ENCODE measurements at regions not wholly inside any gene's neighbourhood (a gene's known extent, or its start where the extent isn't known, plus 50 kb on each side); places are given as distances from the start of the nearest gene placed in this dataset.
A peak's percentile ranks its signal among the peaks of the same experiment; 100 is the strongest.
"Not testable (repeated sequence)": the region's sequence is repeated elsewhere in the genome, so short reads cannot be mapped to it uniquely, and the experiment has no call there.

DNA sequence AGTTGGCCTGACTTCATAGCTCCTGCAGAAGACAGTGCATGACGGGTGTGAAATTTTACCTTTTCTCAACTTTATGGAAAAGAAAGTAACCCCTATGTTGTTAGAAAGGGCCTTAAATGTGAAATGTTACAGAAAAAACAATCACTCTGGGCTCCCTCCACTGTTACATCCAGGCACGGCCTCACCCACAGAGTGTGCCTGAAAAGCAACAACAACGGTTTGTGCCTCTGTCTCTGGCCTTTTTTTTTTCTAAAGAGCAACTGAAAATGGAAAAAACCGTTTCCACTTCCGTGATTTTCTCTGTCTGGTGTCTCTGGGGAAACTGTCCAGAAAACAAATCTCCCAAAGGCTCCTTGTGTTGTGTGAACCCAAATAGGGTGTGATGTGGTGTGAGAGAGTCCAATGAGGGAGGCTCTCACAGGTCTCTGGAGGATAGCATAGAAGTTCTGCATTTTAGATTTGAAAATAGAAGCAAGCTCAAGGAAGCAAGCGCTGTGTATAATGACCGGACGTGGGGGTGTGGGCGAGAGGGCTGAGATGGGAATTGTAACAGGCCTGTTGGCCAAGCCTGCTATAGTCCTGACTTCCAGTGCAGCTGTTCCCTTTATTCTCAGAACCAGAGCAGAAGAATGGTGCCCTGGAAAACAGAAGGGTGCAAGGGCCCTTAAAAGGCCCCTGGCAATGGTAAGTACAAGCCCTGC lies 221.8 kb upstream of the TUT7 start:
- DNase-seq (ENCODE audit: low read depth, low spot score): no peak

DNA sequence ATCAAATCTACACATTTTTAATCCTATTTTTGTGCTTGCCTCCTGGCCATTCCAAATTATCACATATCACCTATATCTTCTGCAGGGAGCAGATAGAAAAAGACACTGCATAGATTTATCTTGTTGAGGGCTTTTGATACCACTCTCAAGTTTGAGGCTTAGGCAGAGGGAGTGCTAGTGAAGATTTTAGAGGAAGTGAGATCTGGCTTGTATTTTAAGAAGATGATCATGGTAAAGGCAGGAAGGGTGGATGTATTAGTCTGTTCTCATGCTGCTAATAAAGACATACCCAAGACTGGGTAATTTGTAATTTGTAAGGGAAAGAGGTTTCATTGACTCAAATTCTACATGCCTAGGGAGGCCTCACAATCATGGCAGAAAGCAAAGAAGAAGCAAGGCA lies 220.9 kb upstream of the TUT7 start:
- DNase-seq (ENCODE audit: low read depth, low spot score): no peak

DNA sequence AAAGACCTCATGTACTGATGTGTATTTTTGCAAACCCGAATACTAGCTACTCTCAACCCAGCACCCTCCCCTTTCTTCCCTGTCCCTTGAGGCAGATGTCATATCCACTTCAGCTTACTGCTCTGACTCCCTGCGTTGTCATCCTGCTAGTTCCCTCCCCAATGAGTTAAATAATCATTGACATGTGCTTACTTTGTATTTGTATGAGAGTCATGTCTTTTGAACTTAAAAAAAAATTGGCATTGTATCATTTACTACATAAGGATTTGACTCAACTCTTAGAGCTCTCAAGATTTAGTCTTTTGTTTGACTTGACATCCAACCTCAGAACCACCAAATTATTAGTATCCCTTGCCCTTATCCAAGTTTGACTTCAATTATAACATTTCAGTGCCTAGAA lies 219.7 kb upstream of the TUT7 start:
- no peak for DNase-seq (ENCODE audit: low read depth, low spot score)

DNA sequence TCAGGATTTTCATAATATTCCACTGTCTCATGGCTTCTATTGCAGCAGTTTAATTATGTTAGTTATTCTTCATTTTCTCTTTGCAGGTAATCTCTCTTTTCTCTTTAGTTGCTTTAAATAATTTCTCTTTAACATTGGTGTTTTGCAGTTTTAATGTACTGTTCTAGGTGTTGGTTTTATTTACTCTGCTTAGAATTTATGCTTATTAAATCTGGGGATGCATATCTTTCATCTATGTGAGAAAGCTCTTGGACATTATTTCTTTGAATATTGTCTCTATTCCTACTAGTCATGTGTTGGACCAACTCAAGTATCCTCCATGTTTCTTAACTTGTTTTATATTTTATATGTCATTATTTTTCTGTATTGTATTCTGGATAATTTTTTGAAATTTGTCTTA lies 218.7 kb upstream of the TUT7 start:
- DNase-seq (ENCODE audit: low read depth, low spot score): no peak

DNA sequence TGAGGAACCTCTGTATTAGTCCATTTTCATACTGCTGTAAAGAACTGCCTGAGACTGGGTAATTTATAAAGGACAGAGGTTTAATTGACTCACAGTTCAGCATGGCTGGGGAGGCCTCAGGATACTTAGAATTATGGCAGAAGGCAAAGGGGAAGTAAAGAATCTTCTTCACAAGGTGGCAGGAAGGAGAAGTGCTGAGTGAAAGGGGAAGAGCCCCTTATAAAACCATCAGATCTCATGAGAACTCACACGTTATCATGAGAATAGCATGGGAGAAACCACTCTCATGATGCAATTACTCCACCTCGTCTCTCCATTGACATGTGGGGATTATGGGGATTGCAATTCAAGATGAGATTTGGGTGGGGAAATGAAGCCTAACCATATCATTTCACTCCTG lies 211.4 kb upstream of the TUT7 start:
- not testable (repeated sequence) for DNase-seq (ENCODE audit: low read depth, low spot score)

DNA sequence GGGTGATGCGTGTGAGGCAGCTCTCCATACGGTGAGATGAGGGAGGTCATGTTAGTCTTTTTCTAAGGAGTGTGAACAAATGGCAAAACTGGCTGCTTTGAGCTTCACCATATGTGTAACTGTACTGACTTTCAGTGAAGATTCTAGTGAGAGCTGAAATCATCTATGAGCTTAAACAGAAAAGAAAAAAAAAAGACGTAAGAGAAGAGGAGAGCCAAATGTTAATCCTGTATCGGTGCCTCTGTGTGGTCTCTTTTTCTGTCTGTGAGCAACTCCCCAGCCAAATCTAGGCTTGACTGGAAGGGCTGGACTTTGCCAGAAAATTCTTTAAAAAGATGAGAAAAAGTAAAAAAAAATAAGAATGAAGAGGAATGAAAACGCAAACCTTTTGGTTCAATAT lies 209.7 kb upstream of the TUT7 start:
- no peak for DNase-seq (ENCODE audit: low read depth, low spot score)

DNA sequence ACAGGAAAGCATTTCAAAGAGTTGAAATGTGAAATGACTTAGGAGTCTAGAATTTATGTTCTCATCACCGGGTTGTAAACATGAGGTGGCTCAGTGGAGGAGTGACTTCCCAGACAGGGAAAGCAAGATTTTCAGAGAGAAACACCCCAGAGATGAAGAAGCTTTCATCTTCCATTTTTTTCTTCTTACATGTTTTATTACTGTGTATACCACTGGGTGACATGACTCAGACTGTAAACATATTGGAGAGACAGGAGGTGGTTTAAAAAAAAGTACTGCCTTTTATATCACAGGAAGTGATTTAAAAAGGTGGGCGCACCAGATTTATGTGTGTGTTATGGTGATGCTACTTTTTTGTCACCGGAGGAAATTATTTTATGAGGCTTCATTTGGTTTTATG lies 209.1 kb upstream of the TUT7 start:
- DNase-seq (ENCODE audit: low read depth, low spot score): peak; percentile 8

DNA sequence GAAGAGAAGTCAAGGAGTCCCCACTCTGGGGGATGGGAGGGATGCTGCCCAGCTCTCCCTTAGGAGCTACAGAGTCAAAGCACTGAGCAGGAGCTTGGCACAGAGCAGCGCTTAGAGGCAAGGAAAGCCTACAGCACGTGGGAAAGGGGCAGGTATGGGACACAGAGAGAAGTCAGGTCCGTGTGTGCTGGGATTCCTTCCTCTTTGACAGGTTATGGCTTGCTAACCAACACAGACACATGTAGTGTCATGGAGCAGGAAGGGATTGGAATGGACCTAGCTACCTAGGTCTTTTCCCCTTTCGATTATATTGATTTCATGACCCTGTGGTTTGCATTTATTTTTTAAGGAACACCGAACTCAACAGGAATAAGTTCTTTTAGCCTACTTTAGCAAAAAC lies 208.5 kb upstream of the TUT7 start:
- no peak for DNase-seq (ENCODE audit: low read depth, low spot score)

DNA sequence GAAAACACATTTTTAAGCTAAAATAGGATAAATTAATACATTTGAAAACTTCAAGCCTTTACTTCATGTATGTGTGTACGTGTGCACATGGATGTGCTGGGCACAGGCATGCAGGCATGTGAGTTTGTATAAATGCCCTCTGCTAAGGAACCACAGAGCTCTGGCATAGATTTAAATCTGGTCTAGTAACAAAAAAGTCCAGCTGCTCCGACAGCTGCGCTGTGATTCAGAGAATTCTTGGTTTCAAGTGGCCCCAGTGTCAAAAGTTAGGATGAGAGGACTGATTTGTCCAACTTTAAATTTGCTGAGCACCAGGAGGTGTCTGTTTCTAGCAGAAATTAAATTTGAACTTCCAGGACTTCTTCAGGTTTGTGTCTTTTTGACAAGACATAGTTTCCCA lies 203.7 kb upstream of the TUT7 start:
- DNase-seq (ENCODE audit: low read depth, low spot score): no peak

DNA sequence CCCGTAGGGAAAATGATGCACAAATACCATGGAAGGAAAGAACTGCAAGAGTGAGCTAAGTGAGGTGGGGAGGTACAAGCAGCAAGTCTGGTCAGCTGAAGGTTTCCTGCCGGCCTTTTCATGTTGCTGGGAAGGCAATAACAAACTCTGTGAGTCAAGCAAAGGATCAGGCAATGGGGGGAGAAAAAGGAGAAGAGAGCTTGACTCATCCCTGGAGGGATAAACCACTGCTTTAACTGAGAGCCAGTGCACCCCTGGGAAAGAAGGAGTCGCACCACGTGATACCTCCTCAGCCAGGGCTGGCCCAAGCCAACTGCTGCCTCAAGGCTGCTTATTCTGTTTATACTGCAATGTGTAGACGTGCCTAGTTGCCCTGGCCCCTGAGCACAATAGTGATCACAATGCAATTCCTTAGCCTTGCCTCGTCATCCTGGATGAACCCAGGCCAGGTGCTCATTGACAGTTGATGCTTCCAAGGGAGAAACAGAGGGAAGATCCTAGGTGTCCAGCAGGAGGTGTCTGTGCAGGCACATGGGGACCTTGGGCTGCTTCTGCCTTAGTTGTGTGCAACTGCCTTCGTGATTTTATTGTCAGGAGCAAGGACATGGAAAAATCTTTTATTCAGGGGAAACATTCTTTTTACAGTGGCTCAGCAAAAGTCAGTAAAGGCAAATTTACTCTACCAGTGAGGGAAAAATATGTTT lies 203.0 kb upstream of the TUT7 start:
- peak; percentile 42 for DNase-seq (ENCODE audit: low read depth, low spot score)

DNA sequence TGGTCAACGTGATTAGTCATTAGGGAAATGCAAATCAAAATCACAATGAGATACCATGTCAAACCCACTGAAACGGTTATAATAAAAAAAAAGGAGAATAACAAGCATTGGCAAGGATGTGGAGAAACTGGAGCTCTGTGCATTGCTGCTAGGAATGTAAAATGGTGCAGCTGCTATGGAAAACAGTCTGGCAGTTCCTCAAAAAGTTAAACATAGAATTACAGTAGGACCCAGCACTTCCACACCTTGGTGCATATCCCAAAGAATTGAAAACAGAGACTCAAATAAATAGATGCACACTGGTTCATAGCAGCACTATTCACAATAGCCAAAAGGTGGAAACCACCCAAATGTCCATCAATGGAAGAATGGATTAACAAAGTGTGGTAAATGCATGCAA lies 201.5 kb upstream of the TUT7 start:
- no peak for DNase-seq (ENCODE audit: low read depth, low spot score)

DNA sequence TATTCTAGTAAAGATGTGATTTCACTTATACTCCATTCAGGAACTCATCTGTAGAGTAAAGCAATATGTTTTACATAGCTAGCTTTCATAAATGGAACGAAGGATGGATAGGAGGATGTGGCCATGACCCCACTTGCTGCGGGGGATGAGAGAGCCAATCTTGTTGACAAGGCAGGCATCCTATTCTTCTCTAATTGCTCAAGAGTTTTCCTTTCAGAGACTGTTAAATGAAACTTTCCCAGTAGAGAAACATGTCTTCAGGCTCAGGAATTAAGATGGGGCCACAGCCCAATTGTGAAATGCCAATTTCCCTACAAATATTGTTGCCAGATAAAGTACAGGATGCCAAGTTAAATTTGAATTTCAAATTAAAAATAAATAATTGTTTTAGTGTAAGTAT lies 196.2 kb upstream of the TUT7 start:
- no peak for DNase-seq (ENCODE audit: low read depth, low spot score)

DNA sequence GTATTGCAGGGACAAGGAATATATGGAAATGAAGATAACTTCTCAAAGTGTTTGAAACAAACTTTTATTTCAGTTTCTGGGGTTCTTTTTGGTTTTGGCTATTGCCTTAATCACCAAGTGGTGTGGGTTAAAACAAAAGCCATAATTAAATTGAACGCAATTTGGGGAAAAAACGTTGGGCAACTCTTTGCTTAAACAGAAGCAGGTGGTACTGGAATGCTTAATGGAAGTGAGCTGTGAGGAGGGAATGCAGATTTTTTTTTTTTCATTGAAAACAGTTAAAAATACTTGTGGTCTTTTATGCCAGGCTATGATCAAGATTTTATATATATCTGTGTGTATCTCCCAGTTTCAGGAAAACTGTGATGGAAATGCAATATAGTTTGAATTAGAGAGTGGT lies 195.7 kb upstream of the TUT7 start:
- DNase-seq (ENCODE audit: low read depth, low spot score): no peak

DNA sequence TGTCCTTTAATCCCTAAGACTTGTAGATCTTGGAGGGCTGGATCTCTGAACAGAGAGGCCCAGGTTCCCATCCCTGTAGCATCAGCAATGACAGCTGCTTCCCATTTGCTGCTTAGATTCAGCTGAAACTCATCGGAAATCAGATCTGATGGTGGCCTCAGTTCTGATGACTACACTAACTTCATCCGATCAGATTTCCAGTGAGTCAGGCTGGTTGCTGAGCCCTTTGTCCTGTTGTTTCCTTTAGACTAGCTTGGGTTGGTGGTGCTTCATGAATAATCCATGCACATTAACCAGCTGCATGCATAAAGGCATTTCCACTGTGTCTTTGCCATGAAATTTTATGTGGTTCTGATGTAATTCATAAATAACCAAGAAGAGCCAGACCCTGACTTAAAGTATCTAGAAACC lies 195.2 kb upstream of the TUT7 start:
- DNase-seq (ENCODE audit: low read depth, low spot score): peak; percentile 76

DNA sequence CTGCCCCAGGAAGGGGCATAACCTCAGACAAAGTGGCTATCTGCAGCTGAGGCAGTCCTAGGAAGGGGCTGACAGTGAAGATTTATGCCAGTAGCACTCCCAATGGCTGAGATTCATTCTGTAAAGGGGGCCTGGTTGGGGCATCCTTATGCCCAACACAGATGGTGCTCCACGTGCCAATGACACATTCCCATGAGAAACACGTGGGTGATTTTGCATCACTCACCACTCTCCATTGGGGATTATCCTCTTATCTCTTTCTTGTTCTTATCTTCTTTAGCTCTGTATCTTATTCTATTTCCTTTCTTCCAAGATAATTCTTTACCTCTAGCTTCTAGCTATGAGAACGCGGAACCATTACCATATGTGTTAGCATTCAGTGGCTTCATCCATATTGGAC lies 194.0 kb upstream of the TUT7 start:
- no peak for DNase-seq (ENCODE audit: low read depth, low spot score)

DNA sequence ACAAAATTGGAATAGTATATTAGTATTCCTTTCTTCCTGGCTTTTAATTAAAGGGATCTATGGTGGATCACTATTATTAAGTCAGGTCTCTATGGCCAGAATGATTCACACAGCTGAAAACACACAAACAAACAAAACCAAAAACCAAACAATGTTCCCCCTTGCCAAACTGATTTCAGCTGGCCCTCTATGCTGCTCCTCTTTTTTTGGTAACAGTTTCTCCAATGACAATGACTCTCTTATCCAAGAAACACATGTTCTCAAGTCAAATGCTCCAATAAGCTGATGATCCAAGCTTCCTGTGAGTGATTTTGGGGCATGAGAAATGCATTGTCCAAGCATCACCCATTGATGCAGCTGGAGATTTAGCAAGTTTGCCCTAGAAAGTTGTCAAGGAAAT lies 193.4 kb upstream of the TUT7 start:
- DNase-seq (ENCODE audit: low read depth, low spot score): no peak

DNA sequence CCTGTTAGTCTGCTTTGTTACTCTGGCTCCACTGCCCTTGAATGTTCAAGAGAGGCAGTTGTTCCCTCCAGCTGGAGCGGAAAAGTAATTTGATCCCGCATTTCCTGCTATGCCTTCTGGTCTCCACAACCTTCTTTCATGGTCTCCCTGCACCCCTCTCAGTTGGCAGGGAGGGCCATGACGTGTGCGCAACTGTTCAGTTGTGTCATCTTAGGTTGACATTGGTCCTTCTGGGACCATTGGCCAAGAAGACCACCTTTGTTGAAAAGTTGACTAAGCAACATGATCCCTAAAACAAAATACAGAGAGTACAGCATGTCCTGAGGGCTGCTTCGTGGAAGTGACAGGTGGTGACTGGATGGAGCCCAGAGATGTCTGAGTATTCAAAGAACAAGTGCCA lies 192.5 kb upstream of the TUT7 start:
- no peak for DNase-seq (ENCODE audit: low read depth, low spot score)

DNA sequence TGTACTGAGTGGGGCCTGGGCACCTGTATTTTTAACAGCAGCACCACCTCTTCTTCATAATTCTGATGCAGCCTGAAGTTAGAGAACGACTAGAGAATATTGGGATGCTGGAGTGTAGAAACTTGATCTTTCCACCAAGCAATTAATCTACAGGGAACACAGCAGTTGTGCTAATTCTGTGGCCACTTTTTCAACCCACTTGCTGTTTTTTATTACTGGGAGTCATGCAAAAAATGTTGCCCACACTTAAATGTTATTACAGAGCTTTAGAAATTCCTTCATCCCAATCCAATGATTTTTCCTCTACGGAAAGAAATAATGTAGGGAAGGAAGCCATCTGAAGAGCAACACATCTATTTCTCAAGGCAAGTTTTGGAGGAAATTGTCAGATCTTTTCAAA lies 190.9 kb upstream of the TUT7 start:
- DNase-seq (ENCODE audit: low read depth, low spot score): peak; percentile 9

DNA sequence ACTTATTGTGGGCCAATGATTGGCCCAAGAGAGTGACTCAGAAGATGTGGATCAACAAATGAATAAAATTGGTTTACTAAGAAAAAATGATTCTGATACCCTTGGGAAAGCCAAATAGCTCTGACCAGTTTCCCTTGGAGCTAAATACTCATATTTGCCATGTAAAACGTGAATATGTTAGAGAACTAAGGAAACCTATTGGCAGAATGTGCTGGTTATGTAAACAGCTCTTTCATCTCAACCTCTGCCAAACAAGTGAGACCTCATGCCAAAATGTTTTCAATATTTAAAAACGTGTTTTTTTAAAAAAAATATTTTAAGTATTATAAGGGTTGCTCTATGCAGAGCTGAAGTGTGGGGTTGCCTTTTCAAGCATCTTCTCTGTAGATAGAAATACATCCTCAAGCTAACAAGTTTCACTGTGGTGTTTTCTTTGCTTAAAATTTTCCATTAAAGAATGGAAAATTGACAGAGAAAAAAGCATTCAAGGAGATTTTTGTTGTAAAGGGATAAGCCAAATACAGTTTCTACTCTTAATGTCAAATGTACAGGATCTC lies 186.9 kb upstream of the TUT7 start:
- DNase-seq (ENCODE audit: low read depth, low spot score): no peak

DNA sequence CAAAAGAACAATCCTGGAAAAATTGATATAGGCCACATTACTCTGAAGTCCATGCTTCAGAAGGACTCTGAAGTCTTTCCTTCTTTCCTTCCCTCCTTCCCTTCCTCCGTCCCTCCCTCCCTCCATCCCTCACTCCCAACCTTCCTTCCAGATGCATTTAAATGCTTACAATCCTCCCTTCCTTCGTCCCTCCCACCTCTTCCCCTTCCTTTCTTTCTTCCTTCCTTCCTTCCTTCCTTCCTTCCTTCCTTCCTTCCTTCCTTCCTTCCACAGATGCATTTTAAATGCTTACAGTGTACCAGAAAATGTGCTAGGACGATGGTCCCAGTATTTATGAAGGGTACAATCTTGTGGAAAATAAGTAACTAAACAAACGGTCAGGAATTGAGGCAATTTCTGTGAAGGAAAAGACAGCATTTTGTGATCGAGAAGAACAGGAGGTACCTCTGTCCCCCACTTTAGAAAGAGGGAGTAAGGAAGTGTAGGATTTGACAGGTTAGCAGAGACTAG lies 181.3 kb upstream of the TUT7 start:
- DNase-seq (ENCODE audit: low read depth, low spot score): no peak

DNA sequence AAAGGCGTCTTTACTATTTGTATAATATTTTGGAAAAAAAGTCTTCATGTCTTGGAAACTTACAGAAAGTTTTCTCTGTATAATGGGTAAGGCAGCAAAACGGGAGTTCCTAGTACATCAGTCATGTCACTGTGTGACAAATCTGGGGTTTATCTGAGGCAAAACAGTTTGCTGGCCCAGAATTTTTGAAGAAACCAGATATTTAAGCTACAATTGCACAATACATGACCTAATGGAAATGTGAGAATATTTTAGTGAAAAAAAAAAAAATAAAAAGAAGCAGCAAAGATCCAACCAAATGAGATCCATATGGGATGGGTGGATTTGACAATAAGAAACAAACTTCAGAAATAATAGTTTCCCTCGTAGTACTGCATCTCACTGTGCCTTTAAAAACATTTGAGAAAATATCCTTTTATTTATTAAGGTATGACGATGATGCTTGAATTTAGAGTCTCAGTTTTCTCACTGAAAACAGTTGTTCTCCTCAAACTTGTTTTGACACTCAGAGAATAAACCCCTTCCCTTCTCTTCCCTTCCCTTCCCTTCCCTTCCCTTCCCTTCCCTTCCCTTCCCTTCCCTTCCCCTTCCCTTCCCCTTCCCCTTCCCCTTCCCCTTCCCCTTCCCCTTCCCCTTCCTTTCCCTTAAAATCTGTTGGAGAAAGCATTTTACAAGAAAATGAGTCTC lies 180.5 kb upstream of the TUT7 start:
- no peak for DNase-seq (ENCODE audit: low read depth, low spot score)

DNA sequence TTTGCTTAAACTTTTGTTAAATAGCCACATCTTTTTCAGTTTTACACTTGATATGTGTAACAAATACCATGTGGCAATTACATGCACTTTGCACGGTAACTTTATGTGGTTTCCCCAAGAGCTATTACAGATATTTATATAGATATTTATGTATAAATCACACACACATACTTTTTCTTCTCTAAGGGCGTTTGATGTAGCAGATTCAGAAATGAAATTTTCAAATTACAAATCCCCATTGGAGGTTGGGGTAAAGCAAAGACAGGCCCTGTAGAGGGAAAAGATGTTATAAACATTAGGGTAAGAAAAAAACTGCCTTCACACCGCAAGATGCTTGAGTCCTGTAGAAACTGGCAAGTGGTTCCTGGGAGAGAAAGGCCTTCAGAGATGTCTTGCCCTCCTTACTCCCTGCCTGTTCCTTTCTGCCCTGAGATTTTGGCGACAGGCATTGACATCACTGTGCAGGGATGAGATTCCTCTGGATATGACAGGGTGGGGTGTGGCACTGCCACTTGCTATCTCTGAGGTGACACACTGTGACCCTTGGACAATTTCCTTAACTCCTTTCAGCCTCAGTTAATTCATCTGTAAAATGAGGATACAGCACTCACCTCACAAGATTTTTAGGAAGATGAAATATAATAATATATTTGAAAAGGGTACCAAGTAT lies 177.9 kb upstream of the TUT7 start:
- DNase-seq (ENCODE audit: low read depth, low spot score): no peak

All from astrocyte of the hippocampus (primary cell).